CD4-positive, alpha-beta T cell treated with Interleukin-1 beta for 1 hour (primary cell): ENCODE measurements at regions not wholly inside any gene's neighbourhood (a gene's known extent, or its start where the extent isn't known, plus 50 kb on each side); places are given as distances from the start of the nearest gene placed in this dataset.

Experiments
- DNase-seq, 2 donors: peaks; one replicate each; pipeline ENCODE4 v3.0.0-alpha.2; 2020 to 2022

GRCh38 chr6:82679232-82679631, 315.6 kb downstream of the TPBG start:
- no peak for DNase-seq

GRCh38 chr6:82680192-82680591, 316.6 kb downstream of the TPBG start:
- DNase-seq: no peak

GRCh38 chr6:82681119-82681714, 317.6 kb downstream of the TPBG start:
- DNase-seq: no peak

- no peak for DNase-seq
Measured at GRCh38 chr6:82686719-82687118, 323.1 kb downstream of the TPBG start.

GRCh38 chr6:82687855-82688254, 324.2 kb downstream of the TPBG start:
- no peak for DNase-seq

GRCh38 chr6:82690283-82690682, 326.7 kb downstream of the TPBG start:
- no peak for DNase-seq

- DNase-seq: no peak
Measured at GRCh38 chr6:82691997-82692396, 328.4 kb downstream of the TPBG start.

GRCh38 chr6:82693094-82693493, 329.5 kb downstream of the TPBG start:
- no peak for DNase-seq

GRCh38 chr6:82701341-82701740, 337.7 kb downstream of the TPBG start:
- no peak for DNase-seq

- no peak for DNase-seq
Measured at GRCh38 chr6:82702574-82702973, 339.0 kb downstream of the TPBG start.

- no peak for DNase-seq
Measured at GRCh38 chr6:82703230-82703629, 339.6 kb downstream of the TPBG start.

GRCh38 chr6:82704045-82704444, 340.4 kb downstream of the TPBG start:
- DNase-seq: no peak

GRCh38 chr6:82705579-82705978, 342.0 kb downstream of the TPBG start:
- no peak for DNase-seq

- DNase-seq: no peak
Measured at GRCh38 chr6:82711105-82711827, 347.6 kb downstream of the TPBG start.

GRCh38 chr6:82711971-82712370, 348.4 kb downstream of the TPBG start:
- no peak for DNase-seq

- DNase-seq: no peak
Measured at GRCh38 chr6:82712389-82712788, 348.8 kb downstream of the TPBG start.

GRCh38 chr6:82712826-82713225, 349.2 kb downstream of the TPBG start:
- no peak for DNase-seq

- DNase-seq: no peak
Measured at GRCh38 chr6:82720992-82721391, 344.6 kb downstream of the UBE3D start.

- DNase-seq: no peak
Measured at GRCh38 chr6:82735790-82736189, 329.9 kb downstream of the UBE3D start.

GRCh38 chr6:82737965-82738364, 327.7 kb downstream of the UBE3D start:
- DNase-seq: no peak

GRCh38 chr6:82738773-82739172, 326.9 kb downstream of the UBE3D start:
- DNase-seq: no peak

GRCh38 chr6:82739303-82739702, 326.3 kb downstream of the UBE3D start:
- no peak for DNase-seq

- no peak for DNase-seq
Measured at GRCh38 chr6:82740072-82740471, 325.6 kb downstream of the UBE3D start.

- no peak for DNase-seq
Measured at GRCh38 chr6:82741325-82741995, 324.2 kb downstream of the UBE3D start.
